Activated CD4-positive, alpha-beta memory T cell treated with anti-CD3 and anti-CD28 coated beads, Interleukin-2, amount 10 ng/mL, durations not matched to agents 7 days and 5 days (primary cell): ENCODE measurements at regions not wholly inside any gene's neighbourhood (a gene's known extent, or its start where the extent isn't known, plus 50 kb on each side); places are given as distances from the start of the nearest gene placed in this dataset.

Experiments
- CTCF ChIA-PET: fragments of 350-600 bp; sonication (Branson Sonifier 250); formaldehyde crosslinking; loops from one replicate; lab custom pipeline; 2021; ENCODE audit warnings: antibody characterized with exemption, inconsistent platforms; lab: Charles Lee
- POLR2A ChIA-PET: fragments of 350-600 bp; sonication (Branson Sonifier 250); formaldehyde crosslinking; loops from one replicate; lab custom pipeline; 2021; ENCODE audit warnings: antibody characterized with exemption; lab: Charles Lee
- DNase-seq: peaks from one replicate; pipeline ENCODE4 v3.0.0-alpha.2; 2020
- H3K27ac Mint-ChIP-seq: one replicate; pipeline ENCODE4 v1.8.0; 2021; ENCODE audit warnings: mild to moderate bottlenecking, mixed read lengths
- H3K27me3 Mint-ChIP-seq: one replicate; pipeline ENCODE4 v1.8.0; 2021; ENCODE audit warnings: mixed read lengths
- H3K36me3 Mint-ChIP-seq: one replicate; pipeline ENCODE4 v1.8.0; 2021; ENCODE audit warnings: low read depth, mixed read lengths
- H3K4me1 Mint-ChIP-seq: one replicate; pipeline ENCODE4 v1.8.0; 2021; ENCODE audit warnings: mixed read lengths
- H3K4me3 Mint-ChIP-seq: one replicate; pipeline ENCODE4 v1.8.0; 2021; ENCODE audit warnings: mild to moderate bottlenecking, mixed read lengths
- H3K9me3 Mint-ChIP-seq: one replicate; pipeline ENCODE4 v1.8.0; 2021; ENCODE audit warnings: mixed read lengths

DNA sequence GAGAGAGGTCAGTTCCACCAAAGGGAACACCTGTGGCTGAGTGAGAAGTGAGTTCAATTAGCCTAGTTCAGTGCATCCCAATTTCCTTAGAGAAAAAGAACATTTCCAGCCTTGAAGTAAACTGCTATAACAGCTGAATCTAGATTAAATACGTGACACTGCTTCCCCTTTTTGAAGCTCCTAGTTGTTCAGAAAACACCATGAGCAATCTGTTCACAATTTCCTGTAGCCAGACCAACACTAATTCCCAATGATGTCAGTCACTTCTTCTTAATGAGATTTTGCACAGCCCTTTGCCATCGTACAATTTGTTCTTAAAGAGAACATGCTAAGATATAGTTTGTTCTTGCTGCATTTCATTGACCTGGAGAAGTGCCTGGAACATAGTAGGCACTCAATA, 144.6 kb upstream of the EDNRA start:
- ChIA-PET CTCF (no interaction called here), POLR2A (no interaction called here)
- Mint-ChIP-seq H3K27ac (no peak overlapping the region), H3K4me3 (no peak overlapping the region), H3K9me3 (no peaks in the 10 kb centered on the region), H3K27me3 (no peaks in the 10 kb centered on the region), H3K36me3 (no peaks in the 10 kb centered on the region), H3K4me1 (no peaks in the 10 kb centered on the region)
- DNase-seq = no peak

DNA sequence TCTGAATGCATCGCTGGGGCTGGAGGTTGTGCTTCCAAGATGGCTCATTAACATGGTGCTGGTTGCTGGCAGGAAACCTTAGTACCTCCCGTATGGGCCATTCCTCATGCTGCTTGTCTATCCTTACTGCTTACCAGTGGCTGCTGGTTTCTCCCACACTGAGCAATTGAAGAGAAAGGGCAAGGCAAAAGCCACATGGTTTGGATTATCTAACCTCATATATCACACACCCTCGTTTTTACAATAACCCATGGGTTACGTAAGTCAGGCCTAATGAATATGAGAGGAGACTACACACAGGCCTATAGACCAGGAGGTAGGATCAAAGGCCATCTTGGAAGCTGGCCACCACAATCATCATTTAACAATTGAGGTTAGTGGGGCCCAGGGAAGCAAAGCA, 141.8 kb upstream of the EDNRA start:
- peaks cover 2% of the 10 kb centered on the region for H3K9me3 Mint-ChIP-seq
- POLR2A ChIA-PET = no interaction called here
- DNase-seq = no peak
- CTCF ChIA-PET = no interaction called here
- H3K36me3 Mint-ChIP-seq = no peaks in the 10 kb centered on the region
- H3K27ac Mint-ChIP-seq = no peak overlapping the region
- H3K4me3 Mint-ChIP-seq = no peak overlapping the region
- H3K4me1 Mint-ChIP-seq = no peaks in the 10 kb centered on the region
- H3K27me3 Mint-ChIP-seq = no peaks in the 10 kb centered on the region

DNA sequence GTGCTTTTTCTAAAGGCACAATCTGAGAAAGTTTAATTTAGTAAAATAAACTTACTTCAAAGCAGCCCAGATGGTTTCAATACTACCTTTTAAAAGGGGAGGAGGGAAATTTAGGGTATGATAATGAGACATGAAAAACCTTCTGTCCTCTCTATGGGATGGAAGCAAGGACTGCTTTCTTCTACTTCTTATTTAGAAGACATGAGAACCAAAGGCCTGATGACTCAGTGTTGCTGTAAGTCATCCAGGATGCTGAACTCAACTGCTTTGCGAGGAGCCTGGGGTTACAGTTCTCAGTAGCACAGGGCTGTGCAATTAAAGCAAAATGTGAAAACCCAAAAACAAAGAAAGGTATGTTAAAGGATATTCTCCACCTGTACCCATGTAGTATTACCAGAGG, 140.8 kb upstream of the EDNRA start:
- Mint-ChIP-seq H3K4me3 (no peak overlapping the region), H3K4me1 (no peaks in the 10 kb centered on the region), H3K9me3 (peaks cover 2% of the 10 kb centered on the region), H3K36me3 (no peaks in the 10 kb centered on the region), H3K27ac (no peak overlapping the region), H3K27me3 (no peaks in the 10 kb centered on the region)
- CTCF ChIA-PET = no interaction called here
- POLR2A ChIA-PET = no interaction called here
- no peak for DNase-seq

DNA sequence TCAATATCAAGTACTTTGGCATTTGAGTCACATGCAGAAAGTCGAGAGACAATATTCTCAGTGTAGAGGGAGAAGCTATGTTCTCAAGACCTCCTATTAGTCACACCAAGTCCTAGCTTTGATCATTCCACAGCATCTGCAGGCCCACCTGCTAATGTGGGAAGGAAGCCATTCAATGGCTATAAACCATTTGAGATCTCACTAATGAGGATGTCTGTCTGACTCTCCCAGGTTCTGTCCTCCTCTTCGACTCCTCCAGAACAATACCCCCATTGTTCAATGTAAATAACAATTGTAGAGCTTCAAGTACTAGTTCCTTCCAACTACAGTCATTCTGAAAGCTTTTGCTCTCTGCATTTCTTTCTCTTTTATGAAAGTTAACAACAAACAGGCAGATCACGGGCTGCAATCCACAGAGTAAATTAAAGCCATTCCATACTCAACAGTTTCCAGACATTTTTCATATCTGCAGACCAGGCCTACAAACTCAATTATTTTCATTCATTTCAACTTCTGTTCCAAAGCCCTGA, 140.2 kb upstream of the EDNRA start:
- ChIA-PET CTCF (no interaction called here), POLR2A (no interaction called here)
- no peak overlapping the region for H3K27ac Mint-ChIP-seq
- no peaks in the 10 kb centered on the region for H3K4me1 Mint-ChIP-seq
- no peaks in the 10 kb centered on the region for H3K36me3 Mint-ChIP-seq
- peaks cover 2% of the 10 kb centered on the region for H3K9me3 Mint-ChIP-seq
- no peaks in the 10 kb centered on the region for H3K27me3 Mint-ChIP-seq
- H3K4me3 Mint-ChIP-seq = no peak overlapping the region
- no peak for DNase-seq

DNA sequence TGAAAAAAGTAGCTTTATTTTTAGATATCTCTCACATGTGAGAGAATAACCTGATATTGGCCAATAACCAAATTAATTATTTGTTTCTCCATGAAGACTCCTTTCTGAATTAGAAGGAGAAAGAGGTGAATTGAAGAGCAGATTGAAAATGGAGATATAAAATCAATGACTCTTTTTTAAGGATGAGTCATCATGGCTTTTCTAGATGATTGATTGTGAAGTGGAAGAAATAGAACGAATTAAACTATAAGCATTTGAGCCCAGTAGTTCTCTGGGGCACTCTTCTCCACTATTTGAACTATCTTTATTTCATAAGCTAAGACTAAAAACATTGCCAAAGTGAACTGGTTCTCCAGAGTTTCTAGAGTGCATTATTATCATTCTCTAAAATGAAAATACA, 137.2 kb upstream of the EDNRA start:
- POLR2A ChIA-PET = no interaction called here
- Mint-ChIP-seq H3K4me3 (no peak overlapping the region), H3K9me3 (peaks cover 2% of the 10 kb centered on the region), H3K36me3 (no peaks in the 10 kb centered on the region), H3K27ac (no peak overlapping the region), H3K27me3 (no peaks in the 10 kb centered on the region), H3K4me1 (no peaks in the 10 kb centered on the region)
- CTCF ChIA-PET = no interaction called here
- no peak for DNase-seq

DNA sequence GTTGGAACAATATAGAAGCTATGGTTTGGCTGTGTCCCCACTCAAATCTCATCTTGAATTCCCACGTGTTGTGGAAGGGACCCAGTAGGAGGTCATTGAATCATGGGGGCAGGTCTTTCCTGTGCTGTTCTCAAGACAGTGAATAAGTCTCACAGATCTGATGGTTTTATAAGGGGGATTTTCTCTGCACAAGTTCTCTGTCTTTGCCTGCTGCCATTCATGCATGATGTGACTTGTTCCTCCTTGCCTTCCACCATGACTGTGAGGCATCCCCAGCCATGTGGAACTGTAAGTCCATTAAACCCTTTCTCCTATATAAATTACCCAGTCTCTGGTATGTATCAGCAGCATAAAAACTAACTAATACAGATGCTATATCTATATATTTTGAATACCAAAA, 135.2 kb upstream of the EDNRA start:
- no peak for DNase-seq
- H3K9me3 Mint-ChIP-seq = peaks cover 2% of the 10 kb centered on the region
- no peaks in the 10 kb centered on the region for H3K27me3 Mint-ChIP-seq
- no peak overlapping the region for H3K27ac Mint-ChIP-seq
- ChIA-PET POLR2A (no interaction called here), CTCF (no interaction called here)
- H3K36me3 Mint-ChIP-seq = no peaks in the 10 kb centered on the region
- H3K4me3 Mint-ChIP-seq = no peak overlapping the region
- H3K4me1 Mint-ChIP-seq = no peaks in the 10 kb centered on the region

DNA sequence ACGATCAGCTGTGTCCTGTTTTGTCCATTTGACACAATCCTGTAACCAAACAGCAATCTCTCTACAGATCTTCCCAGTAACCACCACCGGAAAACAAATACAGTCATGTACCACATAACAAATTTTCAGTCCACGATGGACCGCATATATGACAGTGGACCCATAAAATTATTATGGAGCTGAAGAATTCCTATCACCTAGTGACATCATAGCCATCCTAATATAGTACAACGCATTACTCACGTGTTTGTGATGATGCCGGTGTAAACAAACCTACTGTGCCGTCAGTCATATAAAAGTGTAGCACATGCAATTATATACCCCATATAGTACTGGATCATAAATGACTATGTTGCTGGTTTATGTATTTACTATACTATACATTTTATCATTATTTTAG, 133.7 kb upstream of the EDNRA start:
- ChIA-PET CTCF (no interaction called here), POLR2A (no interaction called here)
- Mint-ChIP-seq H3K4me1 (no peaks in the 10 kb centered on the region), H3K4me3 (no peak overlapping the region), H3K27ac (no peak overlapping the region), H3K36me3 (no peaks in the 10 kb centered on the region), H3K9me3 (peaks cover 2% of the 10 kb centered on the region), H3K27me3 (no peaks in the 10 kb centered on the region)
- no peak for DNase-seq

DNA sequence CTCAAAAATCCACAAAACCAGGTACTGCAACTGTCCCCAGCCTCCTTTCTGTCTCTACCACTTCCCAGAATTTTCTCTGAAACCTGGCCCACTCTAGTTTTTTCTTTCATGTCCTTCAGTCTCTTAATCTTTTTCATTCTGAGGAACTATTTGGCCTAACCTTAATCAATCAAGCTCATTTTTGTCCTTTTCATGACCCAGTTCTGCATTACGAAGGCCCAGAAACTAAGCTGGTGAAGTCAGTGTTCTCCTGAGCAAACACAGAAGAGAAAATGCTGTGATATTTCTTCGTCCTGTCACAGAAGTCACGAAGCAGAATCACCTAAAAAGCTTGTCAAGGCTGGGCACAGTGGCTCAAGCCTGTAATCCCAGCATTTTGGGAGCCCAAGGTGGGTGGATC, 131.7 kb upstream of the EDNRA start:
- Mint-ChIP-seq H3K27me3 (no peaks in the 10 kb centered on the region), H3K27ac (no peak overlapping the region), H3K36me3 (no peaks in the 10 kb centered on the region), H3K4me3 (no peak overlapping the region), H3K4me1 (no peaks in the 10 kb centered on the region), H3K9me3 (no peaks in the 10 kb centered on the region)
- POLR2A ChIA-PET = no interaction called here
- CTCF ChIA-PET = no interaction called here
- DNase-seq = no peak

DNA sequence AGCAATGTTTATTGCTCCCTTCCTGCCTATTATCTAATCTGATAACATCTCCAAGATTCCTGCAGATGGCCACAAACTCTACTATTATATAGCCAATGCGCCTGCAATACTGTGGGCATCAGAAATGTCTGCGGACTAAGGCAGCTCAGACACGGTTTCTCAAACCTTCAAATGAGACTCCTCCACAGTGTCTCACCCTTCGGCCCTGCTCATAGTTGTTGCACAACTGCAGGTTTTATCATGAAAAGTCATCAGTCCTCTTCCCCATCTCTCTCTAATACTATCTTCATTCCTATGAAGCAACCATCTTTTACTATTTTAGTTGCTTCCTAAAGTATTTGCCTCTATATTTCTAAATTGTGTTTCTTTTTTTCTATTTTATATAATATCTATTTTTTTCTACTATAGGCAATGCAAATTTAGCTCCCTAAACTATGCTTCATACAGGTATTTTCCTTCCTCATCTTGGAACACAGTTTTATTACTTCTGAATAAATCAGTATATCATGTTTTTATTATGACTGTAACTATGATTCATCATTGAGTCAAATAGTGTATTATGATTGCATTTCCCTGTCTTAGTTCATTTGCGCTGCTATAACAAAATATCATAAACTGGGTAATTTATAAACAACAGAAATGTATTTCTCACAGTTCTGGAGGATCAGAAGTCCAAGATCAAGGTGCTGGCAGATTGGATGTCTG, 129.7 kb upstream of the EDNRA start:
- ChIA-PET CTCF (no interaction called here), POLR2A (no interaction called here)
- no peak for DNase-seq
- Mint-ChIP-seq H3K4me3 (no peak overlapping the region), H3K4me1 (no peaks in the 10 kb centered on the region), H3K36me3 (no peaks in the 10 kb centered on the region), H3K27me3 (no peaks in the 10 kb centered on the region), H3K27ac (no peak overlapping the region), H3K9me3 (no peaks in the 10 kb centered on the region)

DNA sequence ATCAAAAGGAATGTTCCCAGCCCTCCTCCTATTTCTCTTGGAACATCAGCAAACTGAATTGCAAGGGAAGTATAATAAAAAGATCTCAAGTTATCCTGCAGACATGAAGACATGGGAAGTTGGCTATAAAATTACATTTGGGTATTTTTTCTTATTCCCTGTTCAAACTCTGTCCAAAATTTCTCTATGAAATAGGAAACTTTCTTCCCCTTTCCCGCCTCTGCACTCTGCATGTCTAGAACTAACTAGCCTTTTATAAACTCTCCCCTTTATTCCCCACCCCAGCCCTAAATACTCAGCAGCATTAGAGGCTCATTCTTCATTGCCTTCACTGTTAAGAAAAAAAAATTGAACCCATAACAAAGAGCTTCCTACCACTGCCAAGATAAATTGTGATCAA, 126.7 kb upstream of the EDNRA start:
- ChIA-PET POLR2A (no interaction called here), CTCF (no interaction called here)
- no peaks in the 10 kb centered on the region for H3K9me3 Mint-ChIP-seq
- H3K27ac Mint-ChIP-seq = no peak overlapping the region
- no peaks in the 10 kb centered on the region for H3K27me3 Mint-ChIP-seq
- DNase-seq = no peak
- H3K4me3 Mint-ChIP-seq = no peak overlapping the region
- no peaks in the 10 kb centered on the region for H3K4me1 Mint-ChIP-seq
- no peaks in the 10 kb centered on the region for H3K36me3 Mint-ChIP-seq

DNA sequence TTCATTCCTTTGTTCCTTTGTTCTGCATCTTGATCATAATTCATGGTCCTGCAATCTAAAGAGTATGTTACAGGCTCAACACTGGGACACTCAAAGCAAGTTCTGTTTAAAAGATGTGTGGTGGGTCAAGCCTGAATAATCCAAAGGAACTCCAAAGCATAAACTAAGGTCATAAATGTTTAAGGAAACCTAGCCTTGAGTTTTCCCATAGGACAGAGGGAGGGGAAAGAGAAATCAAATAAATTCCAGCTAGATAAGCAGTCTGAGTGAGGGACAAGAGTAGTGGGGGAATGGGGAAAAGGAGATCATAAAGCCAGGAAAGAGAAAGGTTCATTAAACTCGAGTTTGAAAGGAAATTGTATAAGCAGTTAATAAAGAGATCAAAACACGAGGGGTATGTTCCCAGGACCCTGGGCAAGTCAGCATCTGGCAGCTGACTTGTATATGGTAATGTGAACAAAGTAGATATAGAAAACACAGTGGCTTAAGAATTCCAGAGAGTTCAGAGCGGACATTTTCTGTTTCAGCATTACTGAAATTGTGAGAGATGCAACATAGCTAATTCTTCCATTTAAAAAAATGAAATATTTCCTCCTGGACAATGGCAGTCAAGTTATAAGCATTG, 125.8 kb upstream of the EDNRA start:
- DNase-seq = no peak
- H3K27me3 Mint-ChIP-seq = no peaks in the 10 kb centered on the region

DNA sequence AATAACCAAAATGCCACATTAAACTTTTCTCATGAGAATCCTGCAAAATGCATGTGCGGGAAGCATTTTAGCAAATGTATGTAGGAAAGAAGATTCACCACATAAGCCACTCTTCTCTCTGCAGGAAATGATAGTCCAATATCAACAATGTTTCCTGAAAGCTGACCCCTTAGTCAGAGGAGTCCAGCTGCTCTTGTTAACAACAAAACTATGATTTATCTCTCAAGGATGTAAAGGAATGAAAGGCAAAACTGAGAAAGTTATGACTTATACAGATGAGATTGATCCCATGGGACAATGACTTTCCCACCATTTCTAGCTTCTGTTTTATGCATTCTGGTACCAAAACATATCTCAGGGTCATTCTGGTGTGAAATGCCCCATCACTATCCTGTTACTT, 125.0 kb upstream of the EDNRA start:
- Mint-ChIP-seq H3K27me3 (no peaks in the 10 kb centered on the region), H3K9me3 (no peaks in the 10 kb centered on the region), H3K36me3 (no peaks in the 10 kb centered on the region), H3K27ac (no peak overlapping the region), H3K4me1 (no peaks in the 10 kb centered on the region), H3K4me3 (no peak overlapping the region)
- DNase-seq = no peak
- POLR2A ChIA-PET = no interaction called here
- CTCF ChIA-PET = no interaction called here

More for the DNA sequence above, 125.8 kb upstream of the EDNRA start:
- H3K36me3 Mint-ChIP-seq = no peaks in the 10 kb centered on the region
- H3K4me1 Mint-ChIP-seq = no peaks in the 10 kb centered on the region
- no peak overlapping the region for H3K4me3 Mint-ChIP-seq
- POLR2A ChIA-PET = no interaction called here
- CTCF ChIA-PET = no interaction called here
- no peaks in the 10 kb centered on the region for H3K9me3 Mint-ChIP-seq
- H3K27ac Mint-ChIP-seq = no peak overlapping the region

DNA sequence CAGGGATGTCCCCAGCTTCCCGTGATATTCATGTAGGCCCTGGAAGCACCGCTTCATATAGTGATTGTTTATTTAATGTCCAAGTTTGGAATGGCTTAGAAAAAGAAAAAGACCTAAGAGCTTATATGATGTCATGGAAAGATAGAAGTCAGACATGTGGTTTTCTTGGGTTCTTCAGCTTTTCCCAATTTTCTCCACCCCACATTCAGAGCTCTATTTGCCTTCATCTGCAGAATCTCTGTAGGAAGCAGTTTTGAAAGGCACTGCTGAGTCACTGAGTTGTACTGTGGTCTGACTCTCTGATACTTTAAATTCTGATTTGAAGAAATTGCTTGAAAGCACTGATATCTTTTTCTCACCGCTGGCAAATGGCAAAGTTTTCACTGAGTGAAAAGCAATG, 120.6 kb upstream of the EDNRA start:
- DNase-seq = no peak
- H3K27ac Mint-ChIP-seq = no peak overlapping the region
- CTCF ChIA-PET = no interaction called here
- H3K9me3 Mint-ChIP-seq = no peaks in the 10 kb centered on the region
- no peaks in the 10 kb centered on the region for H3K4me1 Mint-ChIP-seq
- POLR2A ChIA-PET = no interaction called here
- no peaks in the 10 kb centered on the region for H3K27me3 Mint-ChIP-seq
- H3K4me3 Mint-ChIP-seq = no peak overlapping the region
- no peaks in the 10 kb centered on the region for H3K36me3 Mint-ChIP-seq

DNA sequence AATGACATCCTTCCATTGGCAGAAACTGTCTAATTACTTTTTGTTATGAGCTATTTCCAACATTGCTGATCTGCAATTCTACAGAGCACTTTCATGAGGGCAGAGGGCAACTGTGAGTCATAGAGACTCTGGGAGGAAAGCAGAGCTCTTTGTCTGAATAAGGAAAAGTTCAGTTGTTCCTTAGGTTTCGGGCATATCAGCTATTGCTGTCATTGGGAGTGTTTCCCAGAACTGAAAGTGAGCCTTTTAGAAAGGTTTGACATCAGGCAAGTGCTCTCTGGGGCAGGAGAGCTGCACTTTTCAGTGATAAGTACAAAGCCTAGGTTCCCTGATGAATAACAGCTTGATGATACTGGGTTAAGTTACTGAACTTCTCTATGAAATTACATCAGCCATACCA, 119.2 kb upstream of the EDNRA start:
- Mint-ChIP-seq H3K4me1 (no peaks in the 10 kb centered on the region), H3K27ac (no peak overlapping the region), H3K4me3 (no peak overlapping the region), H3K36me3 (no peaks in the 10 kb centered on the region), H3K27me3 (no peaks in the 10 kb centered on the region), H3K9me3 (no peaks in the 10 kb centered on the region)
- ChIA-PET POLR2A (no interaction called here), CTCF (no interaction called here)
- DNase-seq = no peak
